GM12892 (cell line): ENCODE measurements at regions not wholly inside any gene's neighbourhood (a gene's known extent, or its start where the extent isn't known, plus 50 kb on each side); places are given as distances from the start of the nearest gene placed in this dataset.
"Not testable (repeated sequence)": the region's sequence is repeated elsewhere in the genome, so short reads cannot be mapped to it uniquely, and the experiment has no call there.

ENCODE experiments used
- DNase-seq: peaks from one replicate; pipeline ENCODE4 v3.0.0; 2011; ENCODE audit not compliant: insufficient read length
- FAIRE-seq: peaks from 2 replicates; lab custom pipeline; 2011; peaks lifted over from hg19 to GRCh38; lab: Jason Lieb, UNC
- POLR2A ChIP-seq: IDR thresholded peaks from 2 replicates; pipeline ENCODE4 v1.6.1; 2011; ENCODE audit warnings: low read depth, low read length, control low read depth
- POLR2AphosphoS5 ChIP-seq: IDR thresholded peaks from 2 replicates; pipeline ENCODE4 v1.6.1; 2011; ENCODE audit warnings: low read depth, low read length, control low read depth
- TAF1 ChIP-seq: IDR thresholded peaks from 2 replicates; pipeline ENCODE4 v1.6.1; 2011; ENCODE audit warnings: low read depth, mild to moderate bottlenecking, control low read depth, low read length, borderline replicate concordance

DNA sequence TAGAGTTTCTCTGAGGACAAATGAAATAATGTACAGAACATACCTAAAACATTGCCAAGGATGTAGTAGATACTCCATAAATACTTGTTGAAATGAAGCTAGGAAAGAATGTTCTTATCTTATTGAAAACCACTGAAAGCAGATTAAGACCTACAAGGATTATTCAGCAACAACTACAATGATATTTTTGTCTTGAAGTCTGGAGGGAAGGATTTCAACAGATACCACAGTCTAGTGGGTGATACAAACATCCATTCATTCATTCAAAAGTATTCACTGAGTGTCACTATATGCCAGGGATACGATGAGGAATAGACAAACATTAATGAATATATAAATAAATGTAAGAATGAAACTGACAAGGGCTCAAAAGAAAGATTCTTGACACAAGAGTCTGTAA is 74.7 kb upstream of the THBS1 start:
- TF ChIP-seq TAF1 (no peak), POLR2AphosphoS5 (no peak), POLR2A (no peak)
- FAIRE-seq (no peak), DNase-seq (no peak)

GRCh38 chr15:39508536-39508935 is 72.3 kb upstream of the THBS1 start:
- no peak for FAIRE-seq
- DNase-seq = no peak
- TF ChIP-seq POLR2A (no peak), TAF1 (no peak), POLR2AphosphoS5 (no peak)

DNA sequence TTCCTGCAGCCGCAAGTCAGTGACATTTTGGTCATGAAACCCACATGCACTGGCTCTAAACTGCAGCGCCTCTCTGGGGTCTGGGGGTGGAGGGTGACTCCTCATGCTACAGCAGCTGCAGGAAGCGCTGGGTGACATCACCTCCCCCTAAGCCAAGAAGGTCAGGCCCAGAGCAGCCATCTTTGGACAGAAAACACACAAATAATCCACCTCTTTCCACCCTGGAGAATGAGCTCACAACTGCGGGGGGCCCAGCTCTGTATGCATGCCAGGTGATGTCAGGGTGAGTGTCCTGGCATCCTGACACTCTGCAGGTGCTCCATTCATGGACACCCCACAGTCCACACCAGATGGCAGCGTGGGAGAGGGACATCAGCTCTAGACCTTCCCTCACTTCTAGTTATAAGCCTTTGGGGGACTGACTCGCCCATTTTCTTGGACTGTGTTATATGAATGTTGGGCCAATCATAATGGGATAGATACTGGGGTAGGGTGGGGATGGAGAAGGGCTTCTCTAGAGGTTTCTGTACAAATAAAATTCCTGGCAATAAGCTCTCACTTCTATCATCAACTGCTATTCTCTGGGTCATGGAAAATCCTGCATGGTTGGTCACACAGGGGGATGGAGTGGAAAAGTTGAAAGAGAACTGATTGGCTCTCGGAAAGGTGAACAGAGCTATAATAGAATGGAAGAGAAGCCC is 70.7 kb upstream of the THBS1 start:
- DNase-seq = no peak
- no peak for FAIRE-seq
- TF ChIP-seq POLR2AphosphoS5 = no peak
- TF ChIP-seq TAF1 = no peak
- no peak for TF ChIP-seq POLR2A

DNA sequence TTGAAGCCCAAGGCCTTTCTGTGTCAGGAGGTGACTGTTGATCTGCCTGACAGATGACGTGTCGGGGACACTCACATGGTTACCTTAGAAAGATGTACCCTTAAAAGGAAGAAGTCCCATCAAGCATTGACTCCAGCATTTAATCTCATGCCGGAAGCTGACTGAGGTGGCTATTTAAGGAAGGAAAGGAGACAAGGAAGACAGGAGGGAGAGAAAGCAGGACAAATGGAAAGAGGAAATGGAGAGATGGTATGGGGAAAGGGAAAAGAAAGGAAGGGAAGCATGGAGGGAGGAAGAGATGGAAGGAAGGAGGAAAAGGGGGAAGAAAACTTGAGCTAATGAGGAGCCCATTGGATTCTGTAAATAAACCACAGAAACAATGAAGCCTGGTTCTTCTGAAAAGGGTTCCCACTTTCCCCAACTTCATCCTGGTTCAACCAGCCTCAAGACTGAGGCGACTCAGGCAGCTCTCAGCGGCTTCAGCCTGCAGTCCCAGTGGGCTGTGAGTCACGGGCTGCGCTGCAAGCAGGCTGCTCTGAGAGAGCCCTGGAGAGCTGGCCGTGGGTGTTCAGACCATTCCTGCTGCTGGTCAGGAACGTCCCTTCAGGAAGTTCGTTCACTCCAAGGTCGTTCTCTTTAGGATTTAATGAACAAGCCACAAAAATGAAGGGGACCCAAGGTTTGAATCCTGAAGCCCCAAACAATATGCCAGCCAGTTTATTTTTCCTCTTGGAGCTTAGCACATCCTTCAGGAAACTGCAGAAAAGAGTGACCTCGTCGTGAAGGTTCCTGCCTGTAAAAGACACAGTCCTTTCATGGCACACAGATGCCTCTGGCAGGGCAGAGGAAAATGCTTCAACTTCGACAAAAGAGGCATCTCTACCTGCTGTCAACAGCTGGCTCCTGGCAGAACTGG is 69.6 kb upstream of the THBS1 start:
- FAIRE-seq (no peak), DNase-seq (no peak)
- no peak for TF ChIP-seq POLR2A
- TF ChIP-seq POLR2AphosphoS5 = no peak
- TF ChIP-seq TAF1 = no peak

DNA sequence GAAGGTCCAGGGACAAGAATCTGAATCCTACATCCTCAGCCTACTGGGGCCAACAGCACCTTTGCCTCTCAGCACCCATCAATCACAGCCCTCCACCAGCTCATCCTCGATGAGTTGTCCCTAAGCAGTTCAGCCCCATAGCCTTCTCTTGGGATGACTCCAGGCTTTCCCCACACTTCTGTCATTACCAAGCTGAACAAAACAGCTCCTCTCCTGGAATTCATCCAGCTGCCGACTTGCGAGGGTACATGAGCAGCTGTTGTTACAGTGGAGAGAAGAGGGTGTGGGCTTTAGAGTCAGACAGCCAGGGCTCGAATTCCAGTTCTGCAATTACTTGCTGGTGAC is 69.0 kb upstream of the THBS1 start:
- FAIRE-seq (no peak), DNase-seq (no peak)
- TF ChIP-seq POLR2A (no peak), TAF1 (no peak), POLR2AphosphoS5 (no peak)

- DNase-seq (no peak), FAIRE-seq (no peak)
- TF ChIP-seq POLR2AphosphoS5 = no peak
- TF ChIP-seq POLR2A = no peak
- TF ChIP-seq TAF1 = no peak
Measured at GRCh38 chr15:39512643-39513042, 68.2 kb upstream of the THBS1 start.

DNA sequence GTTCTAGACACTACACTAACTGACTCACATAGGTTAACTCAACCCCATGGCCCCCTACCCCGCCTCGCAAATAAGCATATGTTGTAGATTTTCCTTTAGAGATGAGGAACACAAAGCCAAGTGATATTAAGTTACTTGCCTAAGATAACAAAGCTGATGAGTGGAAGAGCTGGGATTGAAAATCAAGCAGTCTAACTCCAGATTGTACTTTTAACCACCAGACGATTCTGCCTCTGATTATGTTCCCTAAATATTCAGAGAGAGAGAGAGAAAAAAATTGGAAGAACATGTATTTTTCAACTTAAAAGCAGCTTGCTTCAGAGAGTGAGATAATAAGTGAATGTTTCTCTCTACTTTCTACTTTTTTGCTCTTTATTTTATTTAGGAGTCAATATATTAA is 66.9 kb upstream of the THBS1 start:
- FAIRE-seq = no peak
- TF ChIP-seq POLR2A (no peak), POLR2AphosphoS5 (no peak), TAF1 (no peak)
- no peak for DNase-seq

DNA sequence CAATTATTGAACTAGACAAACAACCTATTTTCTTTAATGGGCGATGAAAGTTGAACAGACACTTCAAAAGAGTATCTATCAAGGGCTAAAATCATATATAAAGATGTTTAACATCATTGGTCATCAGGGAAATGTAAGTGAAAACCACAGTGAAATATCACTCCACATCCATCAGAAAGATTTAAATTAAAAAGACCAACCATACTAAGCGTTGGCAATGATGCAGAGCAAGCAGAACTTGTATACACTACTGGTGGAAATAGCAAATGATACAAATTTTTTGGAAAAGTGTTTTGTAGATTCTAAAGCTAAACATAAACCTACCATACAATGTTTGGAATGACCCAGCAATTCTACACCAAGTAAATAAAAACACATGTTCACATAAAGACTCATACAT is 65.9 kb upstream of the THBS1 start:
- TF ChIP-seq TAF1 (no peak), POLR2AphosphoS5 (no peak), POLR2A (no peak)
- FAIRE-seq (no peak), DNase-seq (no peak)

DNA sequence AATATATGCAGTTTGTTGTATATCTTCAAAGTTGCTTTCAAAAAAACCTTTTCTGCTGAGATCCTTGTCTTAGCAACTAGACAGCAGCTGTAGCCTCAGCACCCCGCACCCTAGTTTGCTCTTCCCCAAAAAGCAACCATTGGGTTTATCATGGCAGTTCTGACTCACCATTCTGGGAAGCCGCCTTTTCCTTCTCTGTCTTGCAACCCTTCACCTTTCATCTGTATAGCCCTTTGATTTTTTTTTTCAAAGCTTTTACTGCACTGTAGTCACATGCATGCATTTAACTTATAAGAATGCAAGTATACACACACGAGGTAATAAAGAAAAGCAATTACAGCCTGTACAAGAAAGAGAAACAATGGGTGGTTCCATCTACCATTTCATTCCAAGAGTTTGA is 65.1 kb upstream of the THBS1 start:
- TF ChIP-seq POLR2AphosphoS5 (no peak), POLR2A (no peak)
- FAIRE-seq (no peak), DNase-seq (no peak)

DNA sequence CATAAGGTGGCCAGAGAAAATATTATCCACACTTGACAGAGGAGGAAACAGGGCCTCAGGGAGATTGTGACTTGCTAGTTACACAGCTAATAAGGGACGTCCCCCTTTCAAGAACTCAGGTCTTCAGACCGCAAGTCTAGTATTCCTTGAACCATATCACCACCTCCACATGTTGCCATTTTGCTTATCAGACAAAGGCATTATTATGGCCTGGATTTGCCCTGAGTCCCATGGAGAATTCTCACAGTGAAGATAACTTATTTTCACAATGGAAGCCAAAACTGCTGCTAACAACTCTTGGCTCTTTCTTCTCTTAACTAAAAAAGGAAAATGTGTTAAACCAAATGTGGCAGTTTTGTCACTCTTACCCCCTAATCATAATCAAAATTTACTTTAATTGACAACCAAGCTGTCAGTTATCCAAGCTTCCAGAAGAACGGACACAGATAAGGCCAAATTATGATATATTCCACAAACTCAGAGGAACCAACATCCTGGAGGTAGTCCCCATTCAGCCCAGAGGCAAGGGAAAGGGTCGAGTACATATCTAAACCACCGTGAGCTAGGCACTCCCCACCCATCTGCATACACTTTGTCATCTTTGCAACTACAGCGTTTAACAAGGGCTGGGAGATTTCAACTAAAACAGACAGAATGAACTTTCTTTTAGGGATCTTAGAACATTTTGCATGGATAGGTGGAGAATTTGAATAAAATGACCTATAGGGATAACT is 63.6 kb upstream of the THBS1 start:
- no peak for FAIRE-seq
- TF ChIP-seq TAF1 = no peak
- no peak for TF ChIP-seq POLR2AphosphoS5
- TF ChIP-seq POLR2A = no peak
- no peak for DNase-seq

DNA sequence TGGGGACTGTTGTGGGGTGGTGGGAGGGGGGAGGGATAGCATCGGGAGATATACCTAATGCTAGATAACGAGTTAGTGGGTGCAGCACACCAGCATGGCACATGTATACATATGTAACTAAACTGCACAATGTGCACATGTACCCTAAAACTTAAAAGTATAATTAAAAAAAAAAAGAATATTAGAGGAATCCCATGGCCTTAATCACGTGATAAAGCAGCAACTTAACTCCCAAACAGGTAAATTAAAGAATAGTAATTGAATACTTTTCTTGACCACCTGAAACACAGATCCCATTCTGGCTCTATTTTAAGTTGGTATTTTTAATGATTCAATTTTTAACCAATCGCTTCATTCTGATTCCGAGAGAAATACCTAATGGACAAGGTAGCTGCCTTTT is 56.9 kb upstream of the THBS1 start:
- DNase-seq, FAIRE-seq: not testable (repeated sequence)

DNA sequence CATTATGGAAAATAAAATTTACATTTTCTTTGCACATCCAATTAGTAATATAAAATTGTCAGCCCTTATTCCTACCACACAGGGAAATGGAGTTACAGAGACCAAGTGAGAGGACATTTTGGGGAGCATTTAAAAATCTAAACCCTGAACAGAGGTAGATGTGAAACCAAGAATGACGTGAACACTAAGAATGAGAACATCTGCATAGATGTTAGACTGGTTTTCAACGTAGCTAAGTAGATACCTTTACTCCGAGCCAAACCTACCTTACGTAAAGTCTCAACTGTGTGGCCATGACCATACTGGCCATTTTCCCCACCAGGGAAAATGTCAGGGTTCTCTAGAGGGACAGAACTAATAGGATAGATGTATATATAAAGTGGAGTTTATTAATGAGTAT is 51.4 kb upstream of the THBS1 start:
- TF ChIP-seq POLR2A (no peak), TAF1 (no peak), POLR2AphosphoS5 (no peak)
- no peak for FAIRE-seq

More for the DNA sequence above, 51.4 kb upstream of the THBS1 start:
- DNase-seq = no peak
